ENCODE measurements at regions not wholly inside any gene's neighbourhood (a gene's known extent, or its start where the extent isn't known, plus 50 kb on each side); places are given as distances from the start of the nearest gene placed in this dataset.

GRCh38 chr21:31482460-31482859 lies 138.4 kb upstream of the TIAM1 start:
- no peak for DNase-seq
- peaks cover 0 to 3% of the 10 kb centered on the region in 2 donors for H3K4me1 ChIP-seq (ENCODE audit: control insufficient read depth in 1 of 2, insufficient read depth in 2 of 2, low read length in 2 of 2)
- H3K9me3 Mint-ChIP-seq = peaks cover 34 to 79% (median 61%) of the 10 kb centered on the region in 7 donors
- H3K4me2 ChIP-seq (replicated peaks; ENCODE audit: extremely low read depth, low read length, poor library complexity, severe bottlenecking) = no peak overlapping the region
- no peak overlapping the region for H3K27ac Mint-ChIP-seq
- TF ChIP-seq, protein P1, sequence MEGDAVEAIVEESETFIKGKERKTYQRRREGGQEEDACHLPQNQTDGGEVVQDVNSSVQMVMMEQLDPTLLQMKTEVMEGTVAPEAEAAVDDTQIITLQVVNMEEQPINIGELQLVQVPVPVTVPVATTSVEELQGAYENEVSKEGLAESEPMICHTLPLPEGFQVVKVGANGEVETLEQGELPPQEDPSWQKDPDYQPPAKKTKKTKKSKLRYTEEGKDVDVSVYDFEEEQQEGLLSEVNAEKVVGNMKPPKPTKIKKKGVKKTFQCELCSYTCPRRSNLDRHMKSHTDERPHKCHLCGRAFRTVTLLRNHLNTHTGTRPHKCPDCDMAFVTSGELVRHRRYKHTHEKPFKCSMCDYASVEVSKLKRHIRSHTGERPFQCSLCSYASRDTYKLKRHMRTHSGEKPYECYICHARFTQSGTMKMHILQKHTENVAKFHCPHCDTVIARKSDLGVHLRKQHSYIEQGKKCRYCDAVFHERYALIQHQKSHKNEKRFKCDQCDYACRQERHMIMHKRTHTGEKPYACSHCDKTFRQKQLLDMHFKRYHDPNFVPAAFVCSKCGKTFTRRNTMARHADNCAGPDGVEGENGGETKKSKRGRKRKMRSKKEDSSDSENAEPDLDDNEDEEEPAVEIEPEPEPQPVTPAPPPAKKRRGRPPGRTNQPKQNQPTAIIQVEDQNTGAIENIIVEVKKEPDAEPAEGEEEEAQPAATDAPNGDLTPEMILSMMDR (IDR thresholded peaks at IDR 0.05) = no peak
- WGBS (ENCODE audit: insufficient coverage) = 91% methylated on average over 5 of the region's 5 CpGs
- no peak overlapping the region for H3K27ac ChIP-seq (ENCODE audit: low read depth in 1 of 2, low read length in 2 of 2)
- H2AFZ ChIP-seq (ENCODE audit: insufficient read depth, low read depth, low read length, poor library complexity, severe bottlenecking) = no peak overlapping the region
- H3K4me3 ChIP-seq (replicated peaks in 1 of 3; ENCODE audit: low read depth in 2 of 3, low read length in 3 of 3) = no peak overlapping the region
- H3K36me3 Mint-ChIP-seq = peaks cover 0 to 3% of the 10 kb centered on the region in 2 donors
- intact Hi-C loops (cut with micrococcal nuclease) = no loop called here
- H3K27me3 ChIP-seq (ENCODE audit: control insufficient read depth in 2 of 2, insufficient read depth in 2 of 2, low read length in 2 of 2) = no peaks in the 10 kb centered on the region
- H3K36me3 ChIP-seq (replicated peaks in 1 of 2; ENCODE audit: control insufficient read depth in 1 of 2, insufficient read depth in 2 of 2, low read length in 2 of 2) = no peaks in the 10 kb centered on the region
- H3K9me3 ChIP-seq (replicated peaks in 1 of 2; ENCODE audit: control insufficient read depth in 1 of 2, insufficient read depth in 1 of 2, low read length in 2 of 2) = peaks cover 53 to 67% of the 10 kb centered on the region in 2 donors
- H3K4me3 Mint-ChIP-seq = no peak overlapping the region
- H3K27me3 Mint-ChIP-seq (ENCODE audit: low read depth in 3 of 3) = peaks cover 1 to 2% (median 2%) of the 10 kb centered on the region in 3 donors
- H4K20me1 ChIP-seq (ENCODE audit: insufficient read depth, low read length) = no peaks in the 10 kb centered on the region
- no peak overlapping the region for H3K9ac ChIP-seq (ENCODE audit: insufficient read depth, low read length, poor library complexity, severe bottlenecking)
- H3K4me1 Mint-ChIP-seq = peaks cover under 1% of the 10 kb centered on the region
- H3K79me2 ChIP-seq (ENCODE audit: insufficient read depth, low read length) = no peaks in the 10 kb centered on the region

DNA sequence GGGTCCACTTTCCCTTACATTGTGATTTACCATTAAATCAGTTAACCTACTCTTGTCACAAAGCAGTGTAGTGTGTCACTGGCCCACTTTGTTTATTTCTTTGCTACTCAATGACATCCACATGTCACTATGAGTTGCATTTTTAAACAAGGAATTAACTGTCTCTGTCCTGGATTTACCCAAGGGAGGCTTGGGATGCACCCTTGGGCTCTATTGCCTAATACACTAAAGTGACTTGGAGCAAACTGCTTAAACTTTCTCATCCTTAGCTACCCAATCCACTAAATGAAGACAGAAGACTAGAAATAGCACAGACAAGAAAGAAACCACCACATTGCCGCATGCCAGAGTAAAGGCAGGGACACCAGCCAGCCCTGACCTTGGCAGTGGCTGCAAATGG lies 136.2 kb upstream of the TIAM1 start:
- H3K9me3 Mint-ChIP-seq = peaks cover 28 to 59% (median 48%) of the 10 kb centered on the region in 7 donors
- 83% methylated on average over 1 of the region's 1 CpG for WGBS (ENCODE audit: insufficient coverage)
- Histone ChIP-seq H3K79me2 (ENCODE audit: insufficient read depth, low read length) (no peaks in the 10 kb centered on the region), H4K20me1 (ENCODE audit: insufficient read depth, low read length) (no peaks in the 10 kb centered on the region), H3K4me2 (replicated peaks; ENCODE audit: extremely low read depth, low read length, poor library complexity, severe bottlenecking) (no peak overlapping the region), H2AFZ (ENCODE audit: insufficient read depth, low read depth, low read length, poor library complexity, severe bottlenecking) (no peak overlapping the region), H3K27ac (ENCODE audit: low read depth in 1 of 2, low read length in 2 of 2) (no peak overlapping the region), H3K9me3 (replicated peaks in 1 of 2; ENCODE audit: control insufficient read depth in 1 of 2, insufficient read depth in 1 of 2, low read length in 2 of 2) (peaks cover 37 to 47% of the 10 kb centered on the region in 2 donors), H3K27me3 (ENCODE audit: control insufficient read depth in 2 of 2, insufficient read depth in 2 of 2, low read length in 2 of 2) (no peaks in the 10 kb centered on the region), H3K9ac (ENCODE audit: insufficient read depth, low read length, poor library complexity, severe bottlenecking) (no peak overlapping the region), H3K4me3 (replicated peaks in 1 of 3; ENCODE audit: low read depth in 2 of 3, low read length in 3 of 3) (no peak overlapping the region), H3K4me1 (ENCODE audit: control insufficient read depth in 1 of 2, insufficient read depth in 2 of 2, low read length in 2 of 2) (peaks cover 0 to 7% of the 10 kb centered on the region in 2 donors), H3K36me3 (replicated peaks in 1 of 2; ENCODE audit: control insufficient read depth in 1 of 2, insufficient read depth in 2 of 2, low read length in 2 of 2) (no peaks in the 10 kb centered on the region)
- H3K27me3 Mint-ChIP-seq (ENCODE audit: low read depth in 3 of 3) = peaks cover 1 to 2% (median 2%) of the 10 kb centered on the region in 3 donors
- TF ChIP-seq, protein P1 (IDR thresholded peaks at IDR 0.05) = no peak
- H3K36me3 Mint-ChIP-seq = peaks cover 0 to 3% of the 10 kb centered on the region in 2 donors
- intact Hi-C loops (cut with micrococcal nuclease) = no loop called here
- no peak overlapping the region for H3K27ac Mint-ChIP-seq
- peaks cover 4% of the 10 kb centered on the region for H3K4me1 Mint-ChIP-seq
- no peak overlapping the region for H3K4me3 Mint-ChIP-seq
- DNase-seq = no peak

All from CD14-positive monocyte (primary cell).